HepG2 (cell line): ENCODE measurements at regions not wholly inside any gene's neighbourhood (a gene's known extent, or its start where the extent isn't known, plus 50 kb on each side); places are given as distances from the start of the nearest gene placed in this dataset.

Experiments
- CBX1 ChIP-seq: IDR thresholded peaks from one replicate; pipeline ENCODE4 v1.6.1; 2016; ENCODE audit warnings: antibody characterized with exemption, low read depth
- DMAP1 ChIP-seq: IDR thresholded peaks from 2 replicates; pipeline ENCODE4 v1.6.1; 2016
- HINFP ChIP-seq: sonication (generic); formaldehyde crosslinking; IDR thresholded peaks from 2 replicates; pipeline ENCODE4 v1.4.0; 2020; ENCODE audit warnings: low read depth, mild to moderate bottlenecking, missing genetic modification reagents
- MIXL1 ChIP-seq: IDR thresholded peaks from 2 replicates; pipeline ENCODE4 v1.6.1; 2016
- PAF1 ChIP-seq: IDR thresholded peaks from 2 replicates; pipeline ENCODE4 v1.6.1; 2016; ENCODE audit warnings: missing genetic modification reagents, missing compliant biosample characterization
- REST ChIP-seq, 2 experiments: IDR thresholded peaks; 2 replicates each; pipeline ENCODE4 v1.6.1; 2011 to 2012; ENCODE audit warnings: low read length in 2 of 2, borderline replicate concordance in 1 of 2, low read depth in 1 of 2, mild to moderate bottlenecking in 1 of 2, moderate library complexity in 1 of 2
- RNF2 ChIP-seq: fragments of 450-650 bp; conservative IDR thresholded peaks from 2 replicates; pipeline ENCODE4 v1.6.1; 2016; ENCODE audit warnings: low read depth
- SP2 ChIP-seq: sonication (generic); formaldehyde crosslinking; IDR thresholded peaks from 2 replicates; pipeline ENCODE4 v1.5.1; 2020; ENCODE audit warnings: mild to moderate bottlenecking, missing genetic modification reagents
- U2AF2 ChIP-seq: fragments of 200-400 bp; formaldehyde crosslinking; IDR thresholded peaks from 2 replicates; pipeline ENCODE4 v1.6.1; 2017; ENCODE audit warnings: low read depth, mild to moderate bottlenecking, low read length
- ZBTB44 ChIP-seq: sonication (generic); formaldehyde crosslinking; IDR thresholded peaks from 2 replicates; pipeline ENCODE4 v1.4.0; 2020; ENCODE audit warnings: missing genetic modification reagents
- ZBTB49 ChIP-seq: sonication (generic); formaldehyde crosslinking; IDR thresholded peaks from 2 replicates; pipeline ENCODE4 v1.4.0; 2020; ENCODE audit warnings: missing genetic modification reagents, borderline replicate concordance
- ZBTB7B ChIP-seq: sonication (generic); formaldehyde crosslinking; IDR thresholded peaks from 2 replicates; pipeline ENCODE4 v1.4.0; 2020; ENCODE audit warnings: missing genetic modification reagents
- ZNF124 ChIP-seq: sonication (generic); formaldehyde crosslinking; IDR thresholded peaks from 2 replicates; pipeline ENCODE4 v1.4.0; 2020; ENCODE audit warnings: missing genetic modification reagents
- ZNF280D ChIP-seq: sonication (generic); formaldehyde crosslinking; IDR thresholded peaks from 2 replicates; pipeline ENCODE4 v1.5.1; 2020; ENCODE audit warnings: mild to moderate bottlenecking, missing genetic modification reagents
- ZNF773 ChIP-seq: sonication (generic); formaldehyde crosslinking; IDR thresholded peaks from 2 replicates; pipeline ENCODE4 v1.4.0; 2020; ENCODE audit warnings: missing genetic modification reagents, borderline replicate concordance
- ZNF781 ChIP-seq: sonication (generic); formaldehyde crosslinking; IDR thresholded peaks from 2 replicates; pipeline ENCODE4 v1.5.1; 2020; ENCODE audit warnings: borderline replicate concordance, mild to moderate bottlenecking, missing genetic modification reagents; ENCODE audit errors: not compliant biosample characterization

GRCh38 chr6:137794516-137795201 is 72.4 kb upstream of the TNFAIP3 start (continued):
- TF ChIP-seq U2AF2 (no peak), ZBTB49 (peak; percentile 43; the same call in 1 of the 2 replicates), HINFP (CRISPR knock-in tag) (no peak), CBX1 (peak; percentile 67), ZNF773 (CRISPR knock-in tag) (no peak), ZNF781 (no peak), MIXL1 (CRISPR knock-in tag) (peak; percentile 98), REST (IDR thresholded peaks at IDR 0.05; ENCODE audit: borderline replicate concordance in 1 of 2, low read depth in 1 of 2, low read length in 2 of 2) (peak in 1 of 2 experiments; percentile 77; a peak in 1 of 4 replicates), ZNF124 (CRISPR knock-in tag) (peak; percentile 76; the same call in 1 of the 2 replicates), RNF2 (no peak), ZBTB44 (CRISPR knock-in tag) (0 out of 2 replicates have a peak, but pooled peaks have one; percentile 42), SP2 (CRISPR knock-in tag) (no peak), DMAP1 (peak; percentile 17; the same call in 1 of the 2 replicates), ZNF280D (CRISPR knock-in tag) (peak; percentile 78; the same call in 1 of the 2 replicates), PAF1 (CRISPR knock-in tag) (no peak), ZBTB7B (CRISPR knock-in tag) (peak; percentile 92)
